ENCODE measurements at regions not wholly inside any gene's neighbourhood (a gene's known extent, or its start where the extent isn't known, plus 50 kb on each side); places are given as distances from the start of the nearest gene placed in this dataset.

- H3F3A ChIP-seq (replicated peaks; ENCODE audit: low read depth), result no peaks in the 10 kb centered on the region
- no peak overlapping the region for H3K4me2 ChIP-seq
- no peaks in the 10 kb centered on the region for H3K27me3 Mint-ChIP-seq (ENCODE audit: insufficient read depth, low read depth, poor library complexity)
- ATAC-seq, result no peak
- TF ChIP-seq NANOG (IDR thresholded peaks at IDR 0.05; ENCODE audit: borderline replicate concordance) (no peak), EZH2 (IDR thresholded peaks at IDR 0.05; ENCODE audit: low read depth, unreplicated experiment) (no peak), STAT1 (IDR thresholded peaks at IDR 0.05; ENCODE audit: unreplicated experiment) (no peak), ETS1 (IDR thresholded peaks at IDR 0.05) (no peak), CTCF (conservative IDR thresholded peaks at IDR 0.05; ENCODE audit: low read depth in 2 of 2) (no peak), CREB1 (CRISPR knock-in tag; IDR thresholded peaks at IDR 0.05; ENCODE audit: low read depth) (no peak), ZNF114 (CRISPR knock-in tag; IDR thresholded peaks at IDR 0.05) (no peak), ZNF331 (CRISPR knock-in tag; IDR thresholded peaks at IDR 0.05; ENCODE audit: low read depth) (no peak), EZH2phosphoT487 (IDR thresholded peaks at IDR 0.05; ENCODE audit: unreplicated experiment) (no peak), JUNB (IDR thresholded peaks at IDR 0.05; ENCODE audit: unreplicated experiment) (no peak), REST (IDR thresholded peaks at IDR 0.05; ENCODE audit: unreplicated experiment) (no peak), ZNF462 (CRISPR knock-in tag; IDR thresholded peaks at IDR 0.05) (no peak), POLR2AphosphoS5 (IDR thresholded peaks at IDR 0.05; ENCODE audit: low read depth) (no peak)
- no peak overlapping the region for H3K4me3 Mint-ChIP-seq
- H3K36me3 ChIP-seq (ENCODE audit: insufficient read depth), result no peaks in the 10 kb centered on the region
- H3K36me3 Mint-ChIP-seq (ENCODE audit: low read depth), result no peaks in the 10 kb centered on the region
- H3K4me1 ChIP-seq (ENCODE audit: insufficient read depth), result no peaks in the 10 kb centered on the region
- no peak overlapping the region for H3K27ac ChIP-seq (ENCODE audit: low read depth)
- no peaks in the 10 kb centered on the region for H3K9me2 ChIP-seq (ENCODE audit: insufficient read depth)
- H3K9me3 Mint-ChIP-seq, result no peaks in the 10 kb centered on the region
- no peak overlapping the region for H2AFZ ChIP-seq
- H3K79me2 ChIP-seq (replicated peaks; ENCODE audit: insufficient read depth), result no peaks in the 10 kb centered on the region
- H4K20me1 ChIP-seq (replicated peaks; ENCODE audit: insufficient read depth), result no peaks in the 10 kb centered on the region
- DNase-seq (ENCODE audit: low spot score), result no peak
- H3K27me3 ChIP-seq (ENCODE audit: insufficient read depth), result no peaks in the 10 kb centered on the region
- no peak overlapping the region for H3K27ac Mint-ChIP-seq
- H3K4me1 Mint-ChIP-seq, result no peaks in the 10 kb centered on the region
- no peak overlapping the region for H3K4me3 ChIP-seq
These were observed 2213.9 kb upstream of the PCDH20 start for GRCh38 chr13:63629591-63629990.

All from GM23338 (cell line).